DOHH2 (cell line): ENCODE measurements at regions not wholly inside any gene's neighbourhood (a gene's known extent, or its start where the extent isn't known, plus 50 kb on each side); places are given as distances from the start of the nearest gene placed in this dataset.

Source experiments
- CTCF ChIP-seq: fragments of 200-600 bp; sonication (generic); IDR thresholded peaks from one replicate; pipeline ENCODE4 v1.5.1; 2014; ENCODE audit warnings: antibody characterized with exemption, mild to moderate bottlenecking, low read depth, low read length; ENCODE audit not compliant: poor library complexity, severe bottlenecking
- EZH2phosphoT487 ChIP-seq: fragments of 200-600 bp; sonication (generic); IDR thresholded peaks from 2 replicates; pipeline ENCODE4 v1.6.1; 2017; ENCODE audit warnings: borderline replicate concordance, mild to moderate bottlenecking, antibody characterized with exemption, low read length, moderate library complexity, mixed read lengths

DNA sequence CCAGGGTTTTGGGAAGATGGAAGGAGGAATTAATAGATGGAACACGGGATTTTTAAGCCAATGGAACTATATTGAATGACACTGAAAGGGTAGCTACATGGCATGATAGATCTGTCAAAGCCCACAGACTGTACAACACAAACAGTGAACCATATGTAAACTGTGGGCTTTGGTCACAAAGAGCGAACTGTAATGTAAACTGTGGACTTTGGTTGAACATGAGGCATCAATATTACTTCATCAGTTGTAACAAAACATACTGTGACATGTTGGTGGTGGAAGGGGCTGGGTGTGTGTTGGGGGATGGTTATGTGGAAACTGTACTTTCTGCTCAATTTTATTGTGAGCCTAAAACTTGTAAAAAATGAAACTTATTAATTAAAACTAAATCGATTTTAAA is 210.6 kb upstream of the HMGA2 start:
- TF ChIP-seq CTCF, result no peak
- no peak for TF ChIP-seq EZH2phosphoT487
